ENCODE measurements at regions not wholly inside any gene's neighbourhood (a gene's known extent, or its start where the extent isn't known, plus 50 kb on each side); places are given as distances from the start of the nearest gene placed in this dataset.
"Not testable (repeated sequence)": the region's sequence is repeated elsewhere in the genome, so short reads cannot be mapped to it uniquely, and the experiment has no call there.

- DNase-seq (ENCODE audit: low read depth): no peak
Measured at GRCh38 chr12:114852976-114853529, 169.1 kb upstream of the TBX3 start.

GRCh38 chr12:114851981-114852380, 168.0 kb upstream of the TBX3 start:
- DNase-seq (ENCODE audit: low read depth): no peak

GRCh38 chr12:114850661-114851275, 166.8 kb upstream of the TBX3 start:
- DNase-seq (ENCODE audit: low read depth): no peak

- DNase-seq (ENCODE audit: low read depth): no peak
Measured at GRCh38 chr12:114848666-114849065, 164.7 kb upstream of the TBX3 start.

GRCh38 chr12:114847441-114848035, 163.6 kb upstream of the TBX3 start:
- no peak for DNase-seq (ENCODE audit: low read depth)

GRCh38 chr12:114846771-114847170, 162.8 kb upstream of the TBX3 start:
- no peak for DNase-seq (ENCODE audit: low read depth)

GRCh38 chr12:114841557-114842251, 157.7 kb upstream of the TBX3 start:
- no peak for DNase-seq (ENCODE audit: low read depth)

GRCh38 chr12:114838480-114838879, 154.5 kb upstream of the TBX3 start:
- no peak for DNase-seq (ENCODE audit: low read depth)

- no peak for DNase-seq (ENCODE audit: low read depth)
Measured at GRCh38 chr12:114836609-114837008, 152.6 kb upstream of the TBX3 start.

GRCh38 chr12:114835031-114835430, 151.1 kb upstream of the TBX3 start:
- no peak for DNase-seq (ENCODE audit: low read depth)

- DNase-seq (ENCODE audit: low read depth): no peak
Measured at GRCh38 chr12:114834621-114835020, 150.6 kb upstream of the TBX3 start.

- DNase-seq (ENCODE audit: low read depth): no peak
Measured at GRCh38 chr12:114829833-114830232, 145.9 kb upstream of the TBX3 start.

GRCh38 chr12:114829244-114829643, 145.3 kb upstream of the TBX3 start:
- DNase-seq (ENCODE audit: low read depth): not testable (repeated sequence)

GRCh38 chr12:114827461-114827860, 143.5 kb upstream of the TBX3 start:
- DNase-seq (ENCODE audit: low read depth): no peak

- DNase-seq (ENCODE audit: low read depth): no peak
Measured at GRCh38 chr12:114826244-114826643, 142.3 kb upstream of the TBX3 start.

GRCh38 chr12:114823724-114824123, 139.7 kb upstream of the TBX3 start:
- no peak for DNase-seq (ENCODE audit: low read depth)

GRCh38 chr12:114821570-114821969, 137.6 kb upstream of the TBX3 start:
- no peak for DNase-seq (ENCODE audit: low read depth)

GRCh38 chr12:114820796-114821195, 136.8 kb upstream of the TBX3 start:
- no peak for DNase-seq (ENCODE audit: low read depth)

GRCh38 chr12:114817571-114818425, 133.8 kb upstream of the TBX3 start:
- DNase-seq (ENCODE audit: low read depth): no peak

- DNase-seq (ENCODE audit: low read depth): no peak
Measured at GRCh38 chr12:114815026-114815795, 131.2 kb upstream of the TBX3 start.

Measured in T-helper 22 cell (primary cell).